ENCODE measurements at regions not wholly inside any gene's neighbourhood (a gene's known extent, or its start where the extent isn't known, plus 50 kb on each side); places are given as distances from the start of the nearest gene placed in this dataset.

DNA sequence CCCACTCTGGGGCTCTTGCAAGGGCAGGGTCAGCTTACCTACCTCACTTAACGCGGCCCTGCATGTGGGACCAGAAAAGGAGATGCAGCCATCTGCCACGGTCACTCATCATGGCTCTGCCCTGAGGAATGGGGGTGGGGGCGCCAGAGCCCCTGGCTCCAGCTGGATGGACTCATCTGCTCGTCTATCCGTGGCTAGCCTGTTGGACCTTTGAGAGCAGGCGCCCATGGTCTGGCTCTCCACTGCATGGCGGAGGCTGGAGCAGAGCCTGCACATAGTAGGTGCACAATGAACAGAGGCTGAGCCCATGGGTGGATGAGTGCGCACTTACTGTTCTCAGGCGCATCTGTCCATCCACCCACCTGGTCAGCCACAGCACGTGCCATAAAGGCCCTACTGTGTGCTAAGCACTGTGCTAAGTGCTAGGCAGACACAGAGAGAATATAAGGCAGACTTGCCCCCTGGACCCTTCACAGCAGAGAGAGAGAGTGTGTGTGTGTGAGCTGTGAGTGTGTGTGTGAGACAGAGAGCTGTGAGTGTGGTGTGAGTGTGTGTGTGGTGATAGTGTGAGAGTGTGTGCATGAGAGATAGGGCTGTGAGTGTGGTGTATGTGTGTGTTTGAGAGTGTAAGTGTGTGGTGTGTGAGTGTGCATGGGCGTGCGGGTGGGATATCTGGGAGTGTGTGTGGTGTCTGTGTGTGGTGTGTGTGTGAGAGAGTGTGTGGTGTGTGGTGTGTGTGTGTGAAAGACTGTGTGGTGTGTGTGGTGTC, 151.3 kb downstream of the TFCP2L1 start:
- H3K4me1 Mint-ChIP-seq, result peaks cover 23% of the 10 kb centered on the region
- H3K4me3 Mint-ChIP-seq, result no peak overlapping the region
- DNase-seq (ENCODE audit: low spot score) (no peak), ATAC-seq (no peak)
- no peaks in the 10 kb centered on the region for H3K36me3 Mint-ChIP-seq
- peaks cover 9% of the 10 kb centered on the region for H3K9me3 Mint-ChIP-seq
- H3K27me3 Mint-ChIP-seq (ENCODE audit: low read depth), result peaks cover 4% of the 10 kb centered on the region; the same call in 1 of the 2 replicates
- ChIA-PET CTCF (interaction anchor here (0.7 to 7.8 kb wide), 6 partner anchors 10 to 222 kb away, joined by 3 to 112 read pairs (median 4); no protein-coding TSS in a partner anchor), POLR2A (interaction anchor here (0.6 kb wide), 1 partner anchor 183 kb away, joined by 3 read pairs; no protein-coding TSS in a partner anchor)
- H3K27ac Mint-ChIP-seq, result no peak overlapping the region
- TF ChIP-seq ZNF219 (CRISPR knock-in tag; IDR thresholded peaks at IDR 0.05; ENCODE audit: borderline replicate concordance), result no peak
- TF ChIP-seq, protein P1, sequence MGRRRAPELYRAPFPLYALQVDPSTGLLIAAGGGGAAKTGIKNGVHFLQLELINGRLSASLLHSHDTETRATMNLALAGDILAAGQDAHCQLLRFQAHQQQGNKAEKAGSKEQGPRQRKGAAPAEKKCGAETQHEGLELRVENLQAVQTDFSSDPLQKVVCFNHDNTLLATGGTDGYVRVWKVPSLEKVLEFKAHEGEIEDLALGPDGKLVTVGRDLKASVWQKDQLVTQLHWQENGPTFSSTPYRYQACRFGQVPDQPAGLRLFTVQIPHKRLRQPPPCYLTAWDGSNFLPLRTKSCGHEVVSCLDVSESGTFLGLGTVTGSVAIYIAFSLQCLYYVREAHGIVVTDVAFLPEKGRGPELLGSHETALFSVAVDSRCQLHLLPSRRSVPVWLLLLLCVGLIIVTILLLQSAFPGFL (CRISPR knock-in tag; IDR thresholded peaks at IDR 0.05; ENCODE audit: borderline replicate concordance), result no peak
- TF ChIP-seq, protein P2, sequence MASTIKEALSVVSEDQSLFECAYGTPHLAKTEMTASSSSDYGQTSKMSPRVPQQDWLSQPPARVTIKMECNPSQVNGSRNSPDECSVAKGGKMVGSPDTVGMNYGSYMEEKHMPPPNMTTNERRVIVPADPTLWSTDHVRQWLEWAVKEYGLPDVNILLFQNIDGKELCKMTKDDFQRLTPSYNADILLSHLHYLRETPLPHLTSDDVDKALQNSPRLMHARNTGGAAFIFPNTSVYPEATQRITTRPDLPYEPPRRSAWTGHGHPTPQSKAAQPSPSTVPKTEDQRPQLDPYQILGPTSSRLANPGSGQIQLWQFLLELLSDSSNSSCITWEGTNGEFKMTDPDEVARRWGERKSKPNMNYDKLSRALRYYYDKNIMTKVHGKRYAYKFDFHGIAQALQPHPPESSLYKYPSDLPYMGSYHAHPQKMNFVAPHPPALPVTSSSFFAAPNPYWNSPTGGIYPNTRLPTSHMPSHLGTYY (CRISPR knock-in tag; IDR thresholded peaks at IDR 0.05), result no peak
- no peak for TF ChIP-seq ATF1 (CRISPR knock-in tag; IDR thresholded peaks at IDR 0.05)
- TF ChIP-seq, protein P3, sequence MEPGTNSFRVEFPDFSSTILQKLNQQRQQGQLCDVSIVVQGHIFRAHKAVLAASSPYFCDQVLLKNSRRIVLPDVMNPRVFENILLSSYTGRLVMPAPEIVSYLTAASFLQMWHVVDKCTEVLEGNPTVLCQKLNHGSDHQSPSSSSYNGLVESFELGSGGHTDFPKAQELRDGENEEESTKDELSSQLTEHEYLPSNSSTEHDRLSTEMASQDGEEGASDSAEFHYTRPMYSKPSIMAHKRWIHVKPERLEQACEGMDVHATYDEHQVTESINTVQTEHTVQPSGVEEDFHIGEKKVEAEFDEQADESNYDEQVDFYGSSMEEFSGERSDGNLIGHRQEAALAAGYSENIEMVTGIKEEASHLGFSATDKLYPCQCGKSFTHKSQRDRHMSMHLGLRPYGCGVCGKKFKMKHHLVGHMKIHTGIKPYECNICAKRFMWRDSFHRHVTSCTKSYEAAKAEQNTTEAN (CRISPR knock-in tag; IDR thresholded peaks at IDR 0.05), result no peak
- TF ChIP-seq ZNF232 (CRISPR knock-in tag; IDR thresholded peaks at IDR 0.05), result no peak
- TF ChIP-seq, protein P4, sequence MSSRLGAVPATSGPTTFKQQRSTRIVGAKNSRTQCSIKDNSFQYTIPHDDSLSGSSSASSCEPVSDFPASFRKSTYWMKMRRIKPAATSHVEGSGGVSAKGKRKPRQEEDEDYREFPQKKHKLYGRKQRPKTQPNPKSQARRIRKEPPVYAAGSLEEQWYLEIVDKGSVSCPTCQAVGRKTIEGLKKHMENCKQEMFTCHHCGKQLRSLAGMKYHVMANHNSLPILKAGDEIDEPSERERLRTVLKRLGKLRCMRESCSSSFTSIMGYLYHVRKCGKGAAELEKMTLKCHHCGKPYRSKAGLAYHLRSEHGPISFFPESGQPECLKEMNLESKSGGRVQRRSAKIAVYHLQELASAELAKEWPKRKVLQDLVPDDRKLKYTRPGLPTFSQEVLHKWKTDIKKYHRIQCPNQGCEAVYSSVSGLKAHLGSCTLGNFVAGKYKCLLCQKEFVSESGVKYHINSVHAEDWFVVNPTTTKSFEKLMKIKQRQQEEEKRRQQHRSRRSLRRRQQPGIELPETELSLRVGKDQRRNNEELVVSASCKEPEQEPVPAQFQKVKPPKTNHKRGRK (CRISPR knock-in tag; IDR thresholded peaks at IDR 0.05; ENCODE audit: borderline replicate concordance), result no peak
- no peak for TF ChIP-seq RELA (CRISPR knock-in tag; IDR thresholded peaks at IDR 0.05; ENCODE audit: borderline replicate concordance)
- no peak for TF ChIP-seq GABPB1 (CRISPR knock-in tag; IDR thresholded peaks at IDR 0.05)
- no peak for TF ChIP-seq KAT7 (CRISPR knock-in tag; IDR thresholded peaks at IDR 0.05; ENCODE audit: borderline replicate concordance)
- TF ChIP-seq, protein P5, sequence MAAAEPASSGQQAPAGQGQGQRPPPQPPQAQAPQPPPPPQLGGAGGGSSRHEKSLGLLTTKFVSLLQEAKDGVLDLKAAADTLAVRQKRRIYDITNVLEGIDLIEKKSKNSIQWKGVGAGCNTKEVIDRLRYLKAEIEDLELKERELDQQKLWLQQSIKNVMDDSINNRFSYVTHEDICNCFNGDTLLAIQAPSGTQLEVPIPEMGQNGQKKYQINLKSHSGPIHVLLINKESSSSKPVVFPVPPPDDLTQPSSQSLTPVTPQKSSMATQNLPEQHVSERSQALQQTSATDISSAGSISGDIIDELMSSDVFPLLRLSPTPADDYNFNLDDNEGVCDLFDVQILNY (CRISPR knock-in tag; IDR thresholded peaks at IDR 0.05), result no peak
- no peak for TF ChIP-seq PRRX2 (CRISPR knock-in tag; IDR thresholded peaks at IDR 0.05)

DNA sequence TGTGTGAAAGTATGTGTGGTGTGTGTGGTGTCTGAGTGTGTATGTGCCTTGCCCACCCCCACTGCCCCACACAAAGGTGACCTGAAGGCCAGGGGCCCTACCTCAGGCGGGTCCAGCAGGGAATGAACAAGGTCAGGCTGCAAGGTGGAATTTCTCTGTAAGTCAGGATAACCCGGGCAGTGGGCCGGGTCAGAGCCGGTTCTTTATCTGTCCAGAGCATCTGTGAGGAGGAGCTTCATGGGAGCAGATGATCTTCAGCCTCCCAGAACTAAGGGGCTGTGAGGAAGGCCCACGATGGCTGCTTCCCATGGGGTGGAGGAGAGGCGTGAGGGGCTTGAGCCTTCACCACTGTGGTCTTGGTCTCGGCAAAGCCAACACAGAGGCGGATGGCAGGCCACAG, 150.3 kb downstream of the TFCP2L1 start:
- Mint-ChIP-seq H3K9me3 (peaks cover 13% of the 10 kb centered on the region), H3K36me3 (no peaks in the 10 kb centered on the region), H3K27me3 (ENCODE audit: low read depth) (peaks cover 4% of the 10 kb centered on the region; the same call in 1 of the 2 replicates), H3K27ac (no peak overlapping the region), H3K4me1 (peaks cover 19% of the 10 kb centered on the region), H3K4me3 (no peak overlapping the region)
- CTCF ChIA-PET, result no interaction called here
- ATAC-seq (no peak), DNase-seq (ENCODE audit: low spot score) (no peak)
- POLR2A ChIA-PET, result no interaction called here
- TF ChIP-seq RORB (CRISPR knock-in tag; IDR thresholded peaks at IDR 0.05) (no peak), NR1H2 (CRISPR knock-in tag; IDR thresholded peaks at IDR 0.05) (no peak), KAT7 (CRISPR knock-in tag; IDR thresholded peaks at IDR 0.05; ENCODE audit: borderline replicate concordance) (no peak), SOX15 (CRISPR knock-in tag; IDR thresholded peaks at IDR 0.05) (no peak), SMAD3 (CRISPR knock-in tag; IDR thresholded peaks at IDR 0.05; ENCODE audit: borderline replicate concordance) (no peak)
- TF ChIP-seq, protein P5 (CRISPR knock-in tag; IDR thresholded peaks at IDR 0.05), result no peak
- TF ChIP-seq, protein P6, sequence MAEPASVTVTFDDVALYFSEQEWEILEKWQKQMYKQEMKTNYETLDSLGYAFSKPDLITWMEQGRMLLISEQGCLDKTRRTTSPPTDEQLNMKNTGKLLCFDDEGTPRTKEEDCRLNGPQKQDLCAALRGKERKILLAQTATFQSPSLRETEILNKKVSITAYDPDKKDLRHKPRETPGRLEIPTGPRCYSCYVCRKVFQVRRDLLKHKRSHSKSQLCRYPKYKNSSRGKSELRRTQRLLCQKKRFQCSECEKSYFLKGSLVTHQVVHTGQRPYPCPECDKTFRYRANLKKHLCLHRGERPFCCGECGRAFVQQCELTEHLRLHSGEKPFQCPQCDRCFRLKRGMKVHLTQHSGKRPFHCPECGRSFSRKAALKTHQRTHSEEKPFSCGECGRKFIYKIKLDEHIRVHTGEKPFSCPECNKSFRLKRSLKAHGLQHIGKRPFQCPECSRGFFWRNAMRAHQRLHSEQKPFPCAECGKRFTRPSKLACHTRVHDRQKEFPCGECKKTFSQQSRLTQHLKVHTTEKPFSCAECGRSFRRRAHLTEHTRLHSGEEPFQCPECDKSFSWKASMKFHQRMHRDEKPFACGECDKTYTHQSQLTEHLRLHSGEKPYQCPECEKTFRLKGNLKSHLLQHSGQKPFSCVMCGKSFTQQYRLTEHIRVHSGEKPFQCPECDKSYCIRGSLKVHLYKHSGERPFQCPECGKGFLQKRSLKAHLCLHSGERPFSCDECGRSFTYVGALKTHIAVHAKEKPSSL (CRISPR knock-in tag; conservative IDR thresholded peaks at IDR 0.05), result no peak
- TF ChIP-seq, protein P7, sequence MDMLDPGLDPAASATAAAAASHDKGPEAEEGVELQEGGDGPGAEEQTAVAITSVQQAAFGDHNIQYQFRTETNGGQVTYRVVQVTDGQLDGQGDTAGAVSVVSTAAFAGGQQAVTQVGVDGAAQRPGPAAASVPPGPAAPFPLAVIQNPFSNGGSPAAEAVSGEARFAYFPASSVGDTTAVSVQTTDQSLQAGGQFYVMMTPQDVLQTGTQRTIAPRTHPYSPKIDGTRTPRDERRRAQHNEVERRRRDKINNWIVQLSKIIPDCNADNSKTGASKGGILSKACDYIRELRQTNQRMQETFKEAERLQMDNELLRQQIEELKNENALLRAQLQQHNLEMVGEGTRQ (CRISPR knock-in tag; IDR thresholded peaks at IDR 0.05), result no peak
